LNCaP clone FGC (cell line): ENCODE measurements at regions not wholly inside any gene's neighbourhood (a gene's known extent, or its start where the extent isn't known, plus 50 kb on each side); places are given as distances from the start of the nearest gene placed in this dataset.

Source experiments
- DNase-seq: peaks from one replicate; pipeline ENCODE4 v3.0.0-alpha.2; 2011; ENCODE audit warnings: low read depth
- H3K4me3 ChIP-seq: 2 replicates; pipeline ENCODE4 v1.5.1; 2011; ENCODE audit warnings: mild to moderate bottlenecking, low read depth, low read length, control low read depth
- CTCF ChIP-seq: IDR thresholded peaks from 2 replicates; pipeline ENCODE4 v1.5.1; 2012; ENCODE audit warnings: mild to moderate bottlenecking; ENCODE audit not compliant: control insufficient read depth, insufficient read depth; ENCODE audit errors: extremely low read depth

- peak; percentile 33; the same call in 1 of the 2 replicates for TF ChIP-seq CTCF
- no peak for DNase-seq
Measured at GRCh38 chr5:73295447-73295846, 122.5 kb downstream of the TMEM174 start.

DNA sequence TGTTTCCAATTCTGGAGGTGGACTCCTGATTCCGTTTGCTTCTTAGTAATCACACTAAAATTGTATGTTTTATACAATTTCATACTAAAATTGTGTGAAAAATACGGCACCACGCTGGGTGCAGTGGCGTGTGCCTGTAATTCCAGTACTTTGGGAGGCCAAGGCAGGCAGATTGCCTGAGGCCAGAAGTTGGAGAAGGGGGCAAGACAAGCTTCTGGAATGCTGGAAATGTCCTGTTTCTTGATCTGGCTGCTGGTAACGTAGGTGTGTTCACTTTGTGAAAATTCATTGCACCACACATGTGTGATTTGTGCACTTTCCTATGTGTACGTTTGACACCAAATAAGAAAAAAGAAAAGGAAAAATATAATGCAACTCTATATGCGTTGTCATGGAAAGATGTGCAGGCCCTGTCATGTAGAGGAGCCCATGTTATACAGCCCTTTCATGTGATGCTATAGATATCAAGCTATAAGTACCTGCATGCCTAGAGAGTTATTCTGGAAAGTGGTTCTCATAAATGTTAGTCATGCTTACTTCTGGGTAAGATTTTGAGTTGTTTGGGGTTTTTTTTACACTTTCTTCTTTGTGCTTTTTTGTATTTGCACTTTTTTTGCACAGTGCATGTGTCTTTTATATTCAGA, 119.9 kb downstream of the TMEM174 start:
- DNase-seq = no peak
- TF ChIP-seq CTCF = no peak
- H3K4me3 ChIP-seq = no peak overlapping the region

More at GRCh38 chr5:73295447-73295846, 122.5 kb downstream of the TMEM174 start:
- no peak overlapping the region for H3K4me3 ChIP-seq

DNA sequence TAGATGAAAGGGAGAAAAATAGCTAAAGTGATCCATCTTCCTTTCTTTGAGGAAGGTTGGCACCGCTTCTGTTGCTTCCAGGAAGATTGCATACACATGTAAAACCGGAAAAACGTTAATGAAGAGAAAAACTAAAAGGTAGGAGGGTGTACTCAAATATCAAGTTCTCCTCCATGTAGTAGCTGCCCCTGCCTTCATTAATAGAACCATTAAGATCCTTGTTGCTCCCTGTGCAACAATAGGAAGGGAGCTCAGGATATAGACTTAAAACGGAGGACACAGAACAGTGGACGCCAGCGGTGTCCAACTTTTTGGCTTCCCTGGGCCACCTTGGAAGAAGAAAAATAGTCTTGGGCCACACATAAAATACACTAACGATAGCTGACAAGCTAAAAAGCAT, 118.9 kb downstream of the TMEM174 start:
- H3K4me3 ChIP-seq = no peak overlapping the region
- DNase-seq = no peak
- no peak for TF ChIP-seq CTCF

- no peak overlapping the region for H3K4me3 ChIP-seq
- no peak for TF ChIP-seq CTCF
- no peak for DNase-seq
Measured at GRCh38 chr5:73290242-73290641, 117.2 kb downstream of the TMEM174 start.

- DNase-seq = no peak
- no peak for TF ChIP-seq CTCF
Measured at GRCh38 chr5:73288803-73289720, 116.1 kb downstream of the TMEM174 start.

GRCh38 chr5:73286896-73287295, 113.9 kb downstream of the TMEM174 start:
- DNase-seq = no peak
- TF ChIP-seq CTCF = no peak

More at GRCh38 chr5:73288803-73289720, 116.1 kb downstream of the TMEM174 start:
- H3K4me3 ChIP-seq = no peak overlapping the region

More at GRCh38 chr5:73286896-73287295, 113.9 kb downstream of the TMEM174 start:
- H3K4me3 ChIP-seq = no peak overlapping the region
